IPS-15b (cell line): ENCODE measurements at regions not wholly inside any gene's neighbourhood (a gene's known extent, or its start where the extent isn't known, plus 50 kb on each side); places are given as distances from the start of the nearest gene placed in this dataset.
"Not testable (repeated sequence)": the region's sequence is repeated elsewhere in the genome, so short reads cannot be mapped to it uniquely, and the experiment has no call there.

ENCODE experiments used
- H3K27me3 ChIP-seq: one replicate; pipeline ENCODE4 v1.6.1; 2013; ENCODE audit warnings: low read length; ENCODE audit not compliant: control insufficient read depth, insufficient read depth
- H3K36me3 ChIP-seq: one replicate; pipeline ENCODE4 v1.6.1; 2013; ENCODE audit warnings: low read length; ENCODE audit not compliant: control insufficient read depth, insufficient read depth
- H3K4me1 ChIP-seq: one replicate; pipeline ENCODE4 v1.6.1; 2013; ENCODE audit warnings: mild to moderate bottlenecking, low read length; ENCODE audit not compliant: control insufficient read depth, insufficient read depth
- H3K4me3 ChIP-seq: one replicate; pipeline ENCODE4 v1.5.1; 2013; ENCODE audit warnings: low read depth, low read length
- H3K9ac ChIP-seq: one replicate; pipeline ENCODE4 v1.6.1; 2013; ENCODE audit warnings: low read depth, mild to moderate bottlenecking, low read length
- H3K9me3 ChIP-seq: one replicate; pipeline ENCODE4 v1.6.1; 2013; ENCODE audit warnings: mild to moderate bottlenecking, low read length; ENCODE audit not compliant: control insufficient read depth, insufficient read depth

- H3K36me3 ChIP-seq: no peaks in the 10 kb centered on the region
- no peak overlapping the region for H3K9ac ChIP-seq
- H3K4me3 ChIP-seq: no peak overlapping the region
- H3K4me1 ChIP-seq: no peaks in the 10 kb centered on the region
- H3K9me3 ChIP-seq: no peaks in the 10 kb centered on the region
- H3K27me3 ChIP-seq: no peaks in the 10 kb centered on the region
These were observed 303.9 kb upstream of the NRG3 start for GRCh38 chr10:81570878-81571794.

DNA sequence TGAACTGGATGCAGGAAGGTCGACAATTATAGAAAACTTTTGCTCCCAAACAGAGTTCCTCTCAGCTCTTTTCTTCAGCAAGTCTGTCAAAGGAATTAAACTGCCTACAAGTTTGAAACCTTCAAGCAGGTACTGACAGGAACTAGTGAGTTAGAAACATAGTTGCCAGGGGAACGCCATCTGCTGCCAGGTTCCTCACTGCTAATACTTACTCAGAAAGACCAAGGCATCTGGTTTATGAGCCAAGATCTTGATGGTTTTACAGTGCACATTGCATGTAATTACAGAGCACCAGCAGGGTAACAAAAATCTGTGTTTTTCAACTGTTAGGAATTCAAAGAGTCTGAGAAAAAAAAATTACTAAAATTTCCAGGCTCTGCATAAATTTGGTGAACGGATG is 300.0 kb upstream of the NRG3 start:
- H3K4me3 ChIP-seq: no peak overlapping the region
- H3K9ac ChIP-seq: no peak overlapping the region
- H3K27me3 ChIP-seq: no peaks in the 10 kb centered on the region
- H3K9me3 ChIP-seq: no peaks in the 10 kb centered on the region
- no peaks in the 10 kb centered on the region for H3K4me1 ChIP-seq
- H3K36me3 ChIP-seq: no peaks in the 10 kb centered on the region

GRCh38 chr10:81576336-81576735 is 298.7 kb upstream of the NRG3 start:
- Histone ChIP-seq H3K4me1 (no peaks in the 10 kb centered on the region), H3K36me3 (no peaks in the 10 kb centered on the region), H3K9me3 (no peaks in the 10 kb centered on the region), H3K4me3 (no peak overlapping the region), H3K9ac (no peak overlapping the region), H3K27me3 (no peaks in the 10 kb centered on the region)

DNA sequence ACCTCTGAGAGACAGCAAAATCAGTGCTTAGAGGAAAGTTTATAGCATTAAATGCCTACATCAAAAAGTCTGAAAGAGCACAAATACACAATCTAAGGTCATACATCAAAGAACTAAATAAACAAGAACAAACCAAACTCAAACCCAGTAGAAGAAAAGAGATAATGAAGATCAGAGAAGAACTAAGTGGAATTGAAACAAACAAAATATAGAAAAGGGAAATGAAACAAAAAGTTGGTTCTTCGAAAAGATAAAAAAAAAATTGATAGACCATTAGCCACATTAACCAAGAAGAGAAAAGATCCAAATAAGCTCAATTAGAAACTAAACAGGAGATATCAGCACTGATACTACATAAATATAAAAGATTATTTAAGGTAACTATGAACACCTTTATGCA is 280.0 kb upstream of the NRG3 start:
- Histone ChIP-seq H3K27me3 (no peaks in the 10 kb centered on the region), H3K9me3 (no peaks in the 10 kb centered on the region), H3K4me3 (no peak overlapping the region), H3K9ac (no peak overlapping the region), H3K4me1 (no peaks in the 10 kb centered on the region), H3K36me3 (no peaks in the 10 kb centered on the region)

- Histone ChIP-seq H3K4me3 (no peak overlapping the region), H3K4me1 (no peaks in the 10 kb centered on the region), H3K27me3 (no peaks in the 10 kb centered on the region), H3K36me3 (no peaks in the 10 kb centered on the region), H3K9me3 (no peaks in the 10 kb centered on the region), H3K9ac (no peak overlapping the region)
These were observed 274.8 kb upstream of the NRG3 start for GRCh38 chr10:81600185-81600584.

GRCh38 chr10:81603106-81603620 is 271.8 kb upstream of the NRG3 start:
- Histone ChIP-seq H3K9ac (no peak overlapping the region), H3K4me3 (no peak overlapping the region), H3K27me3 (no peaks in the 10 kb centered on the region), H3K4me1 (no peaks in the 10 kb centered on the region), H3K9me3 (no peaks in the 10 kb centered on the region), H3K36me3 (no peaks in the 10 kb centered on the region)

DNA sequence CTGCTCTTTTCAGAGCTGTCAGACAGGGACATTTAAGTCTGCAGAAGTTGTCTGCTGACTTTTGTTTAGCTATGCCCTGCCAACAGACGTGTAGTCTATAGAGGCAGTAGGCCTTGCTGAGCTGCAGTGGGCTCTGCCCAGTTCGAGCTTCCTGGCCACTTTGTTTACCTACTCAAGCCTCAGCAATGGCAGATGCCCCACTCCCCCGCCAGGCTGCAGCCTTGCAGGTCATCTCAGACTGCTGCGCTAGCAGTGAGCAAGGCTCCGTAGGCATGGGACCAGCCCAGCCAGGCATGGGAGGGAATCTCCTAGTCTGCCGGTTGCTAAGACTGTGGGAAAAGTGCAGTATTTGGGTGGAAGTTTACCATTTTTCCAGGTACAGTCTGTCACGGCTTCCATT is 230.5 kb upstream of the NRG3 start:
- not testable (repeated sequence) for H3K4me3 ChIP-seq, H3K36me3 ChIP-seq, H3K27me3 ChIP-seq, H3K9me3 ChIP-seq, H3K4me1 ChIP-seq, H3K9ac ChIP-seq

DNA sequence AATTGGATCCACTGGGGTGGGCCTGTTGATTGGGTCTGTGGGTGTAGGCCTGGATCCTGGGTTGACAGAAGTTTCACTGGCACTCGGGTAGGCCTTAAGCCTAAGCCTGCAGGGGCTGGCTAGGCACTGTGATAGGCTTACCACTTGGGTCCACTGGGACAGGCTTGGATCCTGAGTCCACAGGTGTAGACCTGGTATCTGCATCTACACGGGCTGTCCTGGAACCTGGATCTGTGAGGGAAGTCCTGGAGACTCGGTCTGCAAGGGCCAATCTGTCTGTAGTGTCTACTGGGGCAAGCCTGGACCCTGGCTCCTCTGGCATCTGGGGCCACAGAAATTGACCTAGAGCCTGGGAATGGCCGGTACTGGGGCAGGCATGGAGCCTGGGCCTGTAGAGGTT is 219.0 kb upstream of the NRG3 start:
- H3K9ac ChIP-seq: no peak overlapping the region
- H3K27me3 ChIP-seq: no peaks in the 10 kb centered on the region
- H3K4me1 ChIP-seq: no peaks in the 10 kb centered on the region
- H3K36me3 ChIP-seq: no peaks in the 10 kb centered on the region
- H3K9me3 ChIP-seq: no peaks in the 10 kb centered on the region
- H3K4me3 ChIP-seq: no peak overlapping the region

DNA sequence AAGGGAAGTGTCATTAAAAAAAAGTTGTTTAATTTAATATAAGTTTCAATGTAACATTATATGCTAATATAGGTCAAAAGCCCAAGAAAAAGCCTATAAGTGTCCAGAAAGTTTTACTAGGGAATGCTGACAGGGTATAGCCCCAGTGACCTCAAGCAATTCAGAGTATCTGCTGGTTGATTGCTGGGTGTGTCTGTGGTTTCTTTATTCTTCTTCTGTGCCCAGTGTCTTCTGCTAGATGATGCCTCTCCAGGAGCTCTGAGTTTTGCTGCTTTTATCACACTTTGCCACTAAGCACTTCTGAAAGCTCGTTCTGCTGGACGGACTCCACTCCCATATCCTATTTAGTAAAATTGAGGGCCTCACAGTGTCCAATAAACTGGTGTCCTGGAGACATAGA is 212.2 kb upstream of the NRG3 start:
- Histone ChIP-seq H3K4me3 (no peak overlapping the region), H3K9ac (no peak overlapping the region), H3K36me3 (no peaks in the 10 kb centered on the region), H3K27me3 (no peaks in the 10 kb centered on the region), H3K9me3 (no peaks in the 10 kb centered on the region), H3K4me1 (no peaks in the 10 kb centered on the region)

DNA sequence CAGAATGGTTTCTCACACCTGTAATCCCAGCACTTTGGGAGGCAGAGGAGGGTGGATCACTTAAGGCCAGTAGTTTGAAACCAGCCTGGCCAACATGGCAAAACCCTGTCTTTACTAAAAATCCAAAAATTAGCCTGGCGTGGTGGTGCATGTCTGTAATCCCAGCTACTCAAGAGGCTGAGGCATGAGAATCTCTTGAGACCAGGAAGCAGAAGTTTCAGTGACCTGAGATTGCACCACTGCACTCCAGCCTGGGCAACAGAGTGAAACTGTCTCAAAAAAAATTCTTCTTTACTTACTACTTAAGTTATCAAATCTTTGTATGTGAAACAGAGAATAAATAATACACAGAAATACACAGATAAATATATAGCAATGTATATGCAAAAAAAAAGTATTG is 210.2 kb upstream of the NRG3 start:
- not testable (repeated sequence) for H3K9ac ChIP-seq, H3K27me3 ChIP-seq, H3K4me3 ChIP-seq, H3K36me3 ChIP-seq, H3K9me3 ChIP-seq, H3K4me1 ChIP-seq

DNA sequence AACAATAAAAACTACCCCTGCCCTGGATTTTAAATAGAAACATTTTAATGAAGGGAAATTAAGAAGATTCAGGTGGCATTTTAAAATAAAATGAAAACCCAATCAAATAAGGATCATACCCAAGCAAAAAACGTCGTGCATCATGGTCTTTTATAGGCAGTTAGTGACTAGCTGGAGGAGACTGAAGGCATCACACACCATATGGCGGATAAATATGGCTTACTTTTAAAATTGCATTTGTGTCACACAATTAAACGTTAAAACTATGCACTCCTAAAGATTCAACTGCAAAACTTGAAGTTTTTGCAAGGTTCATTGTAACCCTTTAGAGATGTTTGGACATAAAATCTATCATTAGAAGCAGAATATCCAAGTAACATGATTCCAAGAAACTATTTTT is 200.1 kb upstream of the NRG3 start:
- Histone ChIP-seq H3K4me1 (no peaks in the 10 kb centered on the region), H3K9me3 (peaks cover 1% of the 10 kb centered on the region), H3K27me3 (no peaks in the 10 kb centered on the region)

DNA sequence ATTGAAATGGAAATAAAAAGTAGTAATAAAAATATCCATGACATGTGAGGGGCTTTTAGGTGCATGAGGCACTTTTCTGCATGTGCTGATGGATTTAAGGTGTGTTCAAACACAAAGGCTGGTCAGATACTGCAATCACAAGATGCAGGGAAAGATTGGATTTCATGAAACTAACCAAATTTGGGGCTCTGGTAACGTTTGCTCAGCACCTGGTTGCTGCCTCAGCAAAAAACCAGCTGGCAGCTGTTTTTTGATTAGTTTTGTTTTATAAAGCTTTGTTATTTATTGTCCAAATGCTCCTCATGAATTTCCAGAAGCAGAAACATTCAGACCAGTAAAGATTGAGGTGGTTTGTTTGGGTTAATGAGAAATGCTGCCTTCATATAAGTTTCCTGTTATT is 195.7 kb upstream of the NRG3 start:
- no peak overlapping the region for H3K4me3 ChIP-seq
- no peak overlapping the region for H3K9ac ChIP-seq
- H3K9me3 ChIP-seq: no peaks in the 10 kb centered on the region
- no peaks in the 10 kb centered on the region for H3K27me3 ChIP-seq
- no peaks in the 10 kb centered on the region for H3K4me1 ChIP-seq
- no peaks in the 10 kb centered on the region for H3K36me3 ChIP-seq

More for the DNA sequence above, 200.1 kb upstream of the NRG3 start:
- H3K4me3 ChIP-seq: no peak overlapping the region
- H3K36me3 ChIP-seq: no peaks in the 10 kb centered on the region
- no peak overlapping the region for H3K9ac ChIP-seq
